GM12878 (cell line): ENCODE measurements at regions not wholly inside any gene's neighbourhood (a gene's known extent, or its start where the extent isn't known, plus 50 kb on each side); places are given as distances from the start of the nearest gene placed in this dataset.

Source experiments
- ATAC-seq: fragments of 200-7000 bp; cut with Tn5 transposase; 3 replicates; pipeline ENCODE4 v1.9.1; 2020; ENCODE audit warnings: mild to moderate bottlenecking, moderate library complexity
- BruUV-seq: library from RNA; stranded (reverse); fragments of 400-500 nt; replicated peaks from 2 replicates; lab custom pipeline; 2021; lab: Mats Ljungman, UMichigan
- CTCF ChIA-PET: fragments of 300-600 bp; sonication (Branson Sonifier 250); formaldehyde crosslinking; extraction: SDS; loops from one replicate; lab custom pipeline; 2021; ENCODE audit warnings: inconsistent platforms; lab: Yijun Ruan, JAX
- POLR2A ChIA-PET: fragments of 350-600 bp; formaldehyde crosslinking; extraction: SDS; loops from one replicate; lab custom pipeline; 2021; ENCODE audit warnings: inconsistent platforms; lab: Charles Lee
- RAD21 ChIA-PET: fragments of 300-600 bp; sonication (Branson Sonifier 250); formaldehyde crosslinking; loops from one replicate; lab custom pipeline; 2023; ENCODE audit warnings: antibody characterized with exemption; ENCODE audit not compliant: unreplicated experiment; lab: Charles Lee
- SMC1A ChIA-PET: fragments of 300-600 bp; sonication (Branson Sonifier 250); formaldehyde crosslinking; loops from one replicate; lab custom pipeline; 2023; ENCODE audit not compliant: unreplicated experiment, uncharacterized antibody; lab: Charles Lee
- DNase-seq: peaks from one replicate; pipeline ENCODE4 v3.0.0-alpha.2; 2011; ENCODE audit warnings: low read depth, low spot score
- FAIRE-seq: peaks from 3 replicates; lab custom pipeline; 2011; peaks lifted over from hg19 to GRCh38; lab: Jason Lieb, UNC
- H2AFZ ChIP-seq: 2 replicates; pipeline ENCODE4 v1.6.0; 2011; ENCODE audit warnings: low read depth, low read length, control low read depth; ENCODE audit not compliant: control insufficient read depth
- H3K27ac ChIP-seq: 2 replicates; pipeline ENCODE4 v1.5.1; 2011; ENCODE audit warnings: control low read depth; ENCODE audit not compliant: control insufficient read depth, insufficient read depth
- H3K27me3 ChIP-seq, 2 experiments: replicated peaks in 1 of 2; 2 replicates each; pipeline versions ENCODE4 v1.6.0 to v1.6.1; 2011; ENCODE audit warnings: low read length in 1 of 2; ENCODE audit not compliant: control insufficient read depth in 2 of 2, insufficient read depth in 2 of 2
- H3K36me3 ChIP-seq, 2 experiments: 2 replicates each; pipeline ENCODE4 v1.5.1; 2011; ENCODE audit warnings: low read length in 1 of 2; ENCODE audit not compliant: control insufficient read depth in 2 of 2, insufficient read depth in 2 of 2
- H3K4me1 ChIP-seq: 2 replicates; pipeline ENCODE4 v1.6.1; 2011; ENCODE audit warnings: mild to moderate bottlenecking, low read length, moderate library complexity, mixed read lengths; ENCODE audit not compliant: control insufficient read depth, insufficient read depth
- H3K4me2 ChIP-seq: 2 replicates; pipeline ENCODE4 v1.6.0; 2011; ENCODE audit warnings: control low read depth; ENCODE audit not compliant: control insufficient read depth, insufficient read depth
- H3K4me3 ChIP-seq: fragments of 200-600 bp; sonication (generic); 2 replicates; pipeline ENCODE4 v1.5.1; 2016
- H3K79me2 ChIP-seq: 2 replicates; pipeline ENCODE4 v1.6.0; 2011; ENCODE audit warnings: low read length; ENCODE audit not compliant: control insufficient read depth, insufficient read depth
- H3K9ac ChIP-seq: 2 replicates; pipeline ENCODE4 v1.8.0; 2011; ENCODE audit warnings: low read length, control low read depth, mixed read lengths; ENCODE audit not compliant: control insufficient read depth, insufficient read depth
- H3K9me3 ChIP-seq: replicated peaks from 3 replicates; pipeline ENCODE4 v1.5.1; 2011; ENCODE audit warnings: mild to moderate bottlenecking, low read length; ENCODE audit not compliant: control insufficient read depth, insufficient read depth
- H4K20me1 ChIP-seq: 2 replicates; pipeline ENCODE4 v1.6.0; 2011; ENCODE audit not compliant: control insufficient read depth, insufficient read depth
- HSF1 ChIP-seq: fragments of 150-350 bp; IDR thresholded peaks from 2 replicates; pipeline ENCODE4 v1.6.1; 2014; ENCODE audit warnings: mild to moderate bottlenecking, low read depth, low read length
- LARP7 ChIP-seq: fragments of 450-650 bp; IDR thresholded peaks from 2 replicates; pipeline ENCODE4 v1.6.1; 2017; ENCODE audit warnings: mild to moderate bottlenecking
- MYC ChIP-seq: IDR thresholded peaks from 2 replicates; pipeline ENCODE4 v1.6.1; 2011; ENCODE audit warnings: mild to moderate bottlenecking, low read length, moderate library complexity, inconsistent platforms; ENCODE audit not compliant: insufficient read depth, insufficient replicate concordance, insufficient read length, severe bottlenecking
- NR2C1 ChIP-seq: fragments of 450-650 bp; IDR thresholded peaks from 2 replicates; pipeline ENCODE4 v1.6.1; 2017; ENCODE audit warnings: antibody characterized with exemption, mild to moderate bottlenecking, moderate library complexity
- PAX5 ChIP-seq: IDR thresholded peaks from 2 replicates; pipeline ENCODE4 v1.6.1; 2011; ENCODE audit warnings: low read depth, low read length, borderline replicate concordance
- PRDM15 ChIP-seq: fragments of 450-650 bp; formaldehyde crosslinking; IDR thresholded peaks from 2 replicates; pipeline ENCODE4 v1.4.0; 2020; ENCODE audit warnings: mild to moderate bottlenecking, moderate library complexity
- SMAD1 ChIP-seq: fragments of 450-650 bp; IDR thresholded peaks from 2 replicates; pipeline ENCODE4 v1.6.1; 2018; ENCODE audit warnings: mild to moderate bottlenecking, low read depth; ENCODE audit not compliant: partially characterized antibody
- WRNIP1 ChIP-seq: IDR thresholded peaks from 2 replicates; pipeline ENCODE4 v1.6.1; 2011; ENCODE audit warnings: low read depth, low read length, improper control_type of control experiment, borderline replicate concordance
- WGBS: methylation state at CpG from one replicate; pipeline ENCODE4 v1.1.6; 2016; ENCODE audit warnings: low lambda C conversion rate; ENCODE audit not compliant: insufficient replicate concordance, insufficient coverage; ENCODE audit errors: missing lambda C conversion rate; 5-methylcytosine and 5-hydroxymethylcytosine counted together
- in situ Hi-C: fragments of 300-500 bp; cut with MboI; formaldehyde crosslinking; loops from 9 replicates; pipeline ENCODE4 v1.14.3; 2018; ENCODE audit warnings: mixed read lengths
- intact Hi-C: fragments of 100-400 bp; cut with micrococcal nuclease; formaldehyde crosslinking; loops from one replicate; pipeline ENCODE4 v1.14.2; 2022; ENCODE audit not compliant: unreplicated experiment

- no TSS peak for BruUV-seq
These were observed 608.6 kb upstream of the EEF2KMT start for GRCh38 chr16:5706211-5706610.

More at GRCh38 chr16:5706211-5706610, 608.6 kb upstream of the EEF2KMT start:
- H3K79me2 ChIP-seq, result no peaks in the 10 kb centered on the region
- no peaks in the 10 kb centered on the region for H3K36me3 ChIP-seq
- H4K20me1 ChIP-seq, result no peaks in the 10 kb centered on the region
- no peak overlapping the region for H3K4me2 ChIP-seq
- no peaks in the 10 kb centered on the region for H3K4me1 ChIP-seq
- ChIA-PET RAD21 (no interaction called here), SMC1A (no interaction called here), POLR2A (no interaction called here), CTCF (no interaction called here)
- no peaks in the 10 kb centered on the region; the same call in 2 of the 3 replicates for H3K9me3 ChIP-seq
- DNase-seq (no peak), ATAC-seq (no peak), FAIRE-seq (no peak)
- H2AFZ ChIP-seq, result no peak overlapping the region
- H3K27ac ChIP-seq, result no peak overlapping the region
- no peak overlapping the region for H3K9ac ChIP-seq
- intact Hi-C loops, result no loop called here
- in situ Hi-C loops, result no loop called here
- no peak overlapping the region for H3K4me3 ChIP-seq
- TF ChIP-seq SMAD1 (no peak), PRDM15 (no peak), LARP7 (no peak), WRNIP1 (no peak), NR2C1 (no peak), MYC (no peak), PAX5 (no peak), HSF1 (no peak)
- H3K27me3 ChIP-seq, result no peaks in the 10 kb centered on the region
- WGBS, result 22% methylated on average over 6 of the region's 6 CpGs
